NCI-H2171 (cell line): ENCODE measurements at regions not wholly inside any gene's neighbourhood (a gene's known extent, or its start where the extent isn't known, plus 50 kb on each side); places are given as distances from the start of the nearest gene placed in this dataset.

Source experiments
- DNase-seq: peaks from one replicate; lab custom pipeline; 2025; lab: John Stamatoyannopoulos, UW

DNA sequence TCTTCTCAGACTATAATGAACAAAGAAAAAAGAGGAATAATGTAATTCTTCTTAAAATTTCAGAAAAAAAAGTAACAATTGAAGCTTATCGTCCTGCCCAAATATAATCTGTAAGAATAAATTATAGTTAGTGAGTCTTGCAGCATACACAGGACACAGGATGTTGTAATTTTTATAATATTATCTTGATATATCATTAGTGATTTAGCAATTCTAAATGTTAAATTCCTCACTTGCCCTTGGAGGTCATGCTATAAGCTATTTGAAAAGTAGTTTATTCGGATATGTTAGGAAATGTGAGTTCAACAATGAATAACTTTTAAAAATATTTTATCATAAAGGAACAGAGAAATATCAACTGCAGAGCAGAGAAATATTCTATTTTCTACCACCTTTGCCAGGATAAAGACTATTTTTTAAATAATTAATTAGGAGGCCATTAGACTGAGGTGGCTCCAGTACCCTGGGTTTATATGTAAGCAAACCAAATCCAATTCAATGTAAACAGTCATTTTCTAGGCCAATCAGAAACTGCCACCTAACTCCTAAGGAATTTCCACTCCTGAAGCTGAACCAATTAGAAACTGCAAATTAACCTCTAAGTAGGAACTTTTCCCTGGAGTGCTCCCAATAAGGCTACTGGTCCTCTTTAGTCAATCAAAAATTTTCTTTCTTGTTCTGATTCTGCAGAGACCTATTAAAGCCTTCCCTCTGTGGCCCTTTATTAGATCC is 1109.3 kb downstream of the ROBO2 start:
- no peak for DNase-seq

DNA sequence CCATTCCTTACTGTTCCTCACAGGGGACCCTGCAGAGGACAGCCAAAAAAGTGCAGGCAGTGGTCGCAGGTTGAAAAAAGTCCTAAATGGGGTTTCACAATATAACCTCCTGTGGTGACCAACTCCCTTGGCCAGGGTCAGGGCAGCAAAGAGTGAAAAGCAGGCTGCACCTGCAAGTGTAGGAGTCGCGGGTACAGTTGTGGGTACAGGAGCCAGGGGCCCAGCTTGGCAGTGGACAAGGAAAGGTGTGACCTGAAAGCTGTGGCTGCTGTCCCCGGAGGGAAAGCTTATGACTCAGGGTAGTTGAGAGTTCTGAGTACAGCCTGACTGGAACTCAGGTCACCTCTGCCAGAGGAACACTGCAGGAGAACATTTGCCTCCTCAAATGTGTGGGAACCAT is 1114.1 kb downstream of the ROBO2 start:
- no peak for DNase-seq

DNA sequence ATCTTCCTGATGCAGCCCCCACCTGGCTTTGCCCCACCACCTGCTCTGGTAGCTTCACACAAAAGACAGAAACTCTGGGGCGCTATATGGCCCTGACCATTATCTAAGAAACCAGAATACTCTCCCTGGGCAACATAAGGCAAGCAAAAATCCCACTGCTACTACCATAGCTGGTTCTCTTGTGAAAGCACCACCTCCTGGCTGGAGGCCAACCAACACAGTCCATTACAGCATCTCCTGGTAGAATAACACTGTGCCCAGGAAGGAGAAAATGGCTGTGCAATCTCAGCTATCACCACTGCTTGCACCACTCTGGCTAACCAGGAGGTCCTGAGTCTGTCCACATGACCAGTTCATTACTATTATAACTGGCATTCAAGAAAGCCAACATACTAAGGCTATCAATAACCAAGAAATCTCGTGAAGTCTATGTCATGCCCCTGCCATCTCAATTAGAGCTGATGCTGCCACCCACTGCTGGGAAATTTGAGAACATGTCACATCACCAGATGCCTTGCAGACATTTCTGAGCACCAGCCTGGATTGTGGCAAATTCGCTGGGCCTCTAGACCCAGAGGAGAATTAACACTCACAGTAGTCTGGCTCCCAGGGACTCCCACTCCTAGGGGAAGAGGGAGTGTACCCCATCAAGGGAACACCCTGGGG is 1114.8 kb downstream of the ROBO2 start:
- DNase-seq: no peak

DNA sequence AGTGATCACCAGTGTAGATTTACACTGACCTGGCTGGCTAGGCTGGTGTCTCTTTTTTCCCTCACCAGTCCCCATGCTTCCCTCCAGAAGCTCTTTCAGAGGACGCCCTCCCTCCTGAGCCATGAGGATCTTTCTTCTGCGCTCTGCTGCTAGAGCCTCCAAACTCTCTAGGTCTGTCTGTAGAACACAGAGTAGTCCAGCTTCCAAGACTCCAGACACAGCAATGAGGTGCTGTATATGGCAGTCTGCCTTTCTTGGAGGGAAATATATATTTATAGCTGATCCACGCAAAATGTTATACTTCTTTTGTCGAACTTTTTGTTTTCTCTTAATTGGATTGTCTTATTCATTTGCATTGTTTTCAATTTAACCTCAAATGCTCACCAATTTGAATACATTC is 1121.8 kb downstream of the ROBO2 start:
- no peak for DNase-seq

DNA sequence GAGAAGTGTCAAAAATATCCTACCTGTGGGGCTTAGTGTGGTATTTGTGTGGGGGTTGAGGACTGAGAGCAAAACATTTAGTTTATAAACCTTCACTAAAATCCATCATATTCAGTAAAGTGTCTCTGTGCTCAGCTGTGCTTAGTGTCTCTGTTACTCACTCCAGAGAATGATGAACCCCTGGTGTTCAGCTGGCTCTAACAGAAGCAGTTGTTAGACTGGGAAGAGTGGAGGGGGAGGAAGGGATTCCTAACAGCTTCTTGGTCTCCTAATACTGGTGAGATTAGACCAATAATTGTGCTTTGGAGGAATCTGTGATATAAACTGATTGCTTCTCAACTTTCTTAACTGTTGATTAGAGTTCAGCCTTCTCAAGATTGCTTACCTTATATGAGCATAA is 1123.5 kb downstream of the ROBO2 start:
- DNase-seq: no peak

DNA sequence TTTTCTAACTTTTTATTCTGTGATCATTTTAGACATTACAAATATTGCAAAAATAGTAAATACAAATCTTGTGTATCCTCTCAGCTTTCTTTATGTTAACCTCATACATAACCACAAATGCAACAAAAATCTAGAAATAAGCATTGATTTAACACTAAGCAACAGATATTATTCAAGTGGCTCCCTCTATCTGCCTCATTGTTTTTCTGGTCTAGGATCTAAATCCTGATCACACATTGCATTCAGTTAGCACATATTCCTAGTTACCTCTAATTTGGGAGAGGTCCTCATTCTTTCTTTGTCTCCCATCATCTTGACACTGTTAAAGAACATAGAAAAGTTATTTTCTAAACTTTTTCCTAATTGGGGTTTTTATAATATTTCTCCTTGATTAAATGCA is 1126.0 kb downstream of the ROBO2 start:
- no peak for DNase-seq

DNA sequence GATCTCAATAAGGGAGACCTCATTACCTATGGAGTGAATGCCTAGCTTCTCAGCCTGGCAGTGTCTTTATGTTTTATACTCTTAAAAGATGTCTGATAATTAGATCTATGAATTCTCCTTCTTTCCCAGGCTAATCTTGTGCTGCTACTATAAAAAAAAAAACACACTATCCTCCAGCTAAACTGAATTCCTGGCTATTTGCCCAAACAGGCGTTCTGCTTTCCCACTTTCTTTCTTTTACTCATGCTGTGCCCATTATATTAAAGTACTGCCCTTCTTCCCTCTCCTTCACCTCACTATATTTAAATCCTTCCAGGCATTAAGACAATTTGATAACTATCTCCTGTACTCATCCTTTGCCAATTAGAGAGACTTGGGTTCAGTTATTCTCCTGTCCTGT is 1134.9 kb downstream of the ROBO2 start:
- no peak for DNase-seq

DNA sequence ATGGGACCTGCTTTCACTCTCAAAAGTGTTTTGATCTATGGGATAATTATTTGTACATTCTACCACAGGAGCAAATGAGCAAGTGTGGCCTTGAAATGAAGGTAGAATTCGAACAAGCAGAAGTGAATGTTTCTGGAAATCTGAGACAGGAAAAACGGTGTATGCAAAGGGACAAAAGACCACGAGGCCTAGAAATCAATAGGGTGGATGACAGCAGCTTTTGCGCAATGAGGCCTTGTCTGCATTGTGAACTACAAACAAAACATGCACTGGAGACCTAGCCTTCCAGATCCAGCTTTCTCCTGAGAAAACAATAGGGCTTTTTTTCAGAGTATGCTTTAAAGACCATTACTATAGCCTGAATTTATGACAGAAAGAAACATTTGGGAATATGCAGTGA is 1137.0 kb downstream of the ROBO2 start:
- DNase-seq: no peak

DNA sequence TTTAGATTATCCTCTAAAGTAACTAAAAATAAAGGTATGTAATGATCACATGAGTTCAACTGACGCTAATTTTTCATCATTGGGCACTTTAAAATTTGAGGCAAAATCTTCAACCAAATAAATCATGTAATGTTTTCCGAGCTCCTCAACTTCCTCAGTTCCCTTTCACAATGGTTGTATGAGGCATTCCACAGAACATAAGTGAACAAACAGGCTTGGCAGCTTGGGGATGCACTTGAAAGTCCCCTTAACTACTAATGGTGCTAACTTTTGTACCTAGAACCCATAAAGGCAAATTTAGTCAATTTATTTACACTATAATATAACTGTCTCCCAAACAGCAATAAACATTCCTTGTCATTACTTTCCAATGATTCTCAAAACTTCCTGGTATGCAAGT is 1137.9 kb downstream of the ROBO2 start:
- DNase-seq: no peak

DNA sequence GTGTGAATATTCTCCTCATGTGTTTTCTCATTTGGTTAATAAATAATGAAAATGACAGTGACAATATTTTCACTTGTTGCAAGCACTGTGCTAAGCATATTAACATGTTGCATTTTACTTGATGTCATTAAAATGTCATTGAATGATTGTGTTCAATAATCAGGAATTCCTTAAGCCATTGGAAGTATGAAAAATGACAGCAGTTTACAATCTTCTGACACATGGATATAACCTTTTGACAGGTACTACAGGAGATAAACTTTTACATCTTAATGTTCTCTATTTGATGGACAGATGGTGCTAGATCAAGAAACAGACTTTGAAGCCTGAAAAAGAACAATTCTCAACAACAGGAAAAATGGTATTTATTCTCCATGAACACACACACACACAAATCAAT is 1138.3 kb downstream of the ROBO2 start:
- DNase-seq: no peak

DNA sequence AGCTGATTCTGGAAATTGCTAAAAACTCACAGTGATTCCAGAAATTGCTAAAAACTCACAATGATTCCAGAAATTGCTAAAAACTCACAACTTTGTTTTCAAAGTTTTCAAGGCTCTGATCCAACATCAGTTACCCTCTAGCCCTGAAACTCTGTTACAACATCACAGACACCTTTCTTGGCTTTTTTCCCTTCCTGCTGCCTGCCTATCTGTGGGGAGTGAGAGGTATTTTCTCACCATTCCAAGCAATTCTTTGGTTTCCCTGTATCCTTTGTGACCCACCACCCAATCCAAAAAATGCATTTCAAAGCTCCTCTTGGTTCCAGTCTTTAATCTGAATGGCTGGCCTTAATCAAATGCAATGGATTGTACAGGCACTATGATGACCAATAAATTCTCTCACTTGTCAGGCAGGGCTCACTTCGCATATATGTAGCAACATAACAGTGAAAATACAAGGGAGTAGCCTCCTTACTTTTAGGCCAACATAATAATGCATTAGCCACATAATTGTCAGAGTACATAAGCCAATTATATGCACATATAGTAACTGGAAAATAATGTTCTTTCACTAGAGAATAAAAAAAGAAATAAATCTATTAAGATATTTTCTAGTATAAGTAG is 1139.0 kb downstream of the ROBO2 start:
- DNase-seq: no peak

DNA sequence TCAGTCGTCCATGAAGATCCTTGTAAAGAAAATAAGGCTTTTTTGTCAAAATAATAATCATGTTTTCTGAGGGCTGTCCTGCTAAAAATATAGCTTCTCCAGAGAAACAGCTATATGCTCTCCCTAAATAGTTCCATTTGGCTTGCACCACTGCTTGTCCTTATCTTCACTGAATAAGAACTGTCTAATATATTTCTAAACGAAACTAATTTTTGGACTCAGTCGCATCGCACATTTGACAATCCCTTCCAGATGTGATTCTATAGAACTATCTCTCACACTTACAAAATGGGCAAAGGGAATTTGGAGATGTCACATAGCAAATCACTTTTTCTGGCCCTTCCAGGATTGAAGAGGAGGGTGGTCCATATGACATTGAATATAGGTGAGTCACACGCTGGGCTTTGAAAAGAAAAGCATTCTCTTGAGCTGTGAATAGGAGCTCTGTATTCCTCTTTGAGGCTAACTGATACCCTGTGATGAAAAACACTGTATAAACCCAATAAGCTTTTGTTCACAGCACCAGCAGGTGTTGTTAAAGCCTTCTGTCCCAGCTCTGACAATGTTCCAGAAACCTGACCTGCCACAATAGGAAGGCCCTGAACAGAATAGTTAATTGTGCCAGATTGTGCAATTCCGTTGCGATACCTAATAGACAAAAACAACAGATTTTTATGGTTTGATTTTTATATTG is 1144.2 kb downstream of the ROBO2 start:
- DNase-seq: no peak

DNA sequence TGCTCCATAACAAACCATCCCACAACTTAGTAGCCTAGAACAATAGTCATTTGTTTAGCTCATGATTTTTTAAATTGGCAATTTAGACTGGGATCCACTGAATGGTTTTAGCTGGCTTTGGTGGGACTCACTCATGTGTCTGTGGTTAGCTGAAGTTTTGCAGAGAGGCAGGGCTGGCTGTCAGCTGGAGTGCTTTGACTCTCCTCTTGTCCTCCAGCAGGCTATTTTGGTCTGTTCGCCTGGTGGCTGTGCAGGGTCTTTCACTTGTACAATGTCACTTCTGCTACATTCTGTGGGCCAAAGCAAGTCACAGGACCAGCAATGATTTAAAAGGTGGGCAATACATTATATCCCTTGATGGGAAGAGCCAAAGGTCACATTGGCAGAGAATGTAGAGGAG is 1146.5 kb downstream of the ROBO2 start:
- DNase-seq: no peak

DNA sequence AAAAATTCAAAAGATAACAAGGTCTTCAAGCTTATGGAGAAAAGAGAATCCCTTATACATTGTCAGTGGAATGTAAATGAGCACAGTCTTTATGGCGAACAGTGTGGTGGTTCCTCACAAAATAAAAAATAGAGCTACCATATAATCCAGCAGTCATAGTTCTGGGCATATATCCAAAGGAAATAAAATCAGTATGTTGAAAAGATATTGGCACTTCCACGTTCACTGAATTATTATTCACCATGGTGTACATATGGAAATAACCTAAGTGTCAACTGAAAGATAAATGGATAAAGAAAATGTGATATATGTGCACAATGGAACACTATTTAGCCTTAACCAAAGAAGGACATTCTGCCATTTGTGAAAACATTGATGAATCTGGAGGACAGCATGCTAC is 1161.2 kb downstream of the ROBO2 start:
- no peak for DNase-seq

DNA sequence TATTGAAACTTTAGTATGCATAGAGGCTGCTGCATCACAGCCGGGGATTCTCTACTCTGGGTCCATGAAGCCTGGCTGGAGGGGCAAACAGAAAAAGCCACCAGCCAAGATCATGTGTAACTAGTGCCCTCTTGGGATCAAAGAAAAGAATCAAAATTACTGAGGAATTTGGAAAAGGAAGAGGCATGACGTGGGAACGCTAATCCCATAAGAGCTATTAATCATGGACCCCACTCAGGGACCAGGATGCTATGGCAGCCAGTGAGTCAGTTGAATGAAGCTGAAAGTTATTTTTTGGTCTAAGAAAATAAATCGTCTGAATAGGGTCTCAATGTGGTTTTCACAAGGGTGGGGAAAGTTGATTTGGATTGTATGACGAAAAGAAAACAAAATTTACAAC is 1165.1 kb downstream of the ROBO2 start:
- peak; percentile 3 for DNase-seq

DNA sequence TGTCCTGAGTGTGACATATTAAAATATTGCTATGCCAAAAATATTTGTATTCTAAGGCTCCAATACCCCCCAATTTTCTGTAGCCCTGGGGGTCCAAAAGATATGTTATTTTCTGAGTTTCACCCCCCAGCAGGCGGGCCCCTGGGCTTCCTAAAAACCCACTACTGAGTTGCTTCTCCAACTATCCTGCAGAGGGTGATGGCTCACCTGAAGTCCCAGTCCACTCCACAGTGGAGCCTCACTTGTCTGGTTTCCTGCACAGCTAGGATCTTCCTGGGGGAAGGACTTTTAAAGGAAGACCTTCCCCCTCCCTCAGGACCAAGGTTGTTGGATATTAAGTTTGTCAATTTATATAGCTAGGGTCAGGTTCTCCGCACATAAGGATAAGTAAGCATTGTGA is 1181.4 kb downstream of the ROBO2 start:
- DNase-seq: no peak

DNA sequence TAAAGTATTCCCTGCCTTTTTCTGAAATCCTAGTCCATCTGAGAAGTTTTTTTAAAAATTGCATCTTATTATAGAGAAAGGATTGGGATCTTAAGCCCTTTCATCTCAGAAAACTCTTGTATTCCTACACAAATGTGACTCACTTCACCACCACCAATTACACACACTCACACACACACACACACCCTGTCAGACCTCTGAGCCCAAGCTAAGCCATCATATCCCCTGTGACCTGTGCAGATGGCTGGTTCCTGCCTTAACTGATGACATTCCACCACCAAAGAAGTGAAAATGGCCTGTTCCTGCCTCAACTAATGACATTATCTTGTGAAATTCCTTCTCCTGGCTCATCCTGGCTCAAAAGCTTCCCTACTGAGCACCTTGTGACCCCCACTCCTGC is 1181.9 kb downstream of the ROBO2 start:
- DNase-seq: no peak

DNA sequence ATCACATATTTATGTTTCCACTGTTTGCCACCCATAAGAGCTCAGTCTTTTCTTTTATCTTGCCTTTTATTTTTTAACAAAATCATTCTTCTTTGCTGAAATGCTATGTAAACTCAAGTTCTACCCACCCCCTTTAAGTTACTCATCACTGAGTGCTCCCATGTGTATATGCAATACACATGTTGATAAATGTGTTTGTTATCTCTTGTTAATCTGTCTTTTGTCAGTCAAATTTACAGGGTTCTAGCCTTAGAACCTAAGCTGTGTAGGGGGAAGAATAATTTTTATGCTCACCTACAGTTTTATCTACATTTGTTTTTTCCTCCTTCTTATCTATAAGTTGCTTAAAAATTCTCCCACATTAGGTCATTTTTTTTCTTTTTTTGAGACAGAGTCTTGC is 1195.9 kb downstream of the ROBO2 start:
- no peak for DNase-seq

DNA sequence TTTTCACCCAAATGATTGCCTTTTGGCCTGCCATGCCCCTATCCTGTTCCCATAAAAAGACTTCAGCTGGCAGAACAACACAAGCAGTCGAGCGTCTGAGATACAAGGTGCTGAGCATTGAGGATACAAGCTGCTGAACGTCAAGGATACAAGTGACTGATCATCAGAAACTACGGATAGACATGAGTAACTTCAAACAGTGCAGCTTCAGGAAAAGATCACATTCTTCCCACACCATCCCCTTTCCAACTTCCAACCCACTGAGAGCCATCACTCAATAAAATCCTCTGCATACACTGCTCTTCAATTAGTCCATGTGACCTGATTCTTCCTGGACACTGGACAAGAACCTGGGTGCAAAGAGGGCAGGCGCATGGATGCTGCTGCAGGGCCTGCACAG is 1198.9 kb downstream of the ROBO2 start:
- DNase-seq: no peak

DNA sequence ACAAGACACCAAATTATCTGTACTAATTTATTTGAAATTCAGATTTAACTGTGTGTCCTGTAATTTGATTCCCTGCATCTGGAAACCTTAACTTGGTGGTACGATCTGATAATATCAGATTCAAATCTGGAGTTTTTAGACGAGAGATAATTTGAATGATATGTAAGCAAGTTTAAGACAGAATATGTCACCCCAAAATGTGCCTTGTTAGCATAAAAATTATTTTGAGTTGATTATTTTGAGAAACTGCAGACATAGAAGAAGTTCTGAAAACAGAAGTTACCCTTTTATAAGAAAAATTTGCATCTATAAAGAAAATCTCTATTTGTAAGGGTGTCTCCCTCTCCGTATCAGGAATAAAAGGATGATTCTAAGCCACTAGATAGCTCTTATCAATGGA is 1202.8 kb downstream of the ROBO2 start:
- no peak for DNase-seq

DNA sequence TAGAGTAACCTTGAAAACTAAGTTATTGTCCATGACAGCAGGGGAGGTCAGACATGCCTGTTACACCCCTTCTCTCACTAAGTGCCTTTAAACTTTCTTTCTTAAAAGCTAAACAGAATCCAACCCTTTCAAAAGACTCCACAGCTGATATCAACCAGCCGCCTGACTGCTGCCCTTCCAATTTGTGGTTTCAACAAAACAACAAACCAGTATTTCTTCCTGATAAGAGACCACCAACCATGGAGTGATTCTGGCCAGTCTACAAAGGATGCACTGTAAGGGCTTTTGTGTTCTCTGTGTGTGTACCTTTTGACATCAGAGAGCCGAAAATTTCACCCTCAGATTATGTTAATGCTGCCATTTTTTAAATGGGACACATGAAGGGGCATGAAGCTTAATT is 1204.2 kb downstream of the ROBO2 start:
- no peak for DNase-seq

DNA sequence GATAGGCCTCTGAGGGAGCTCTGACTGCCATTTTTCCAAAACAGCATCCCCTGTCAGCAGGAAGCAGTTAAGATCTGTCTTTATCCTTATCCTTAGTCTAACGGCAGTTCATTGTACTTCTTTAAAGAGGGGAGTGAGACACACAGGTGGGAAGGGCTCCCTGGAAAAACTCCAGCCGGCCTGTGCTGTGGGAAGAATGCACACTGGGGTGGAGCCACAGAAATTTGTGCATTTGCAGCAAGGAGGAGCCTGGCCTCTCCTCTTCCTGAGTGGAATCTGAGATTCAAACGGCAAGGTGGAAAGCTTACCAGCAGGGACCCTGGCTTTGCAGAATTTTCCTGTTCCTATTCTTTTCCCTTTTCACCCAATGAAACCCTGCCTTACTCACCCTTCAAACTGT is 1209.4 kb downstream of the ROBO2 start:
- DNase-seq: no peak

DNA sequence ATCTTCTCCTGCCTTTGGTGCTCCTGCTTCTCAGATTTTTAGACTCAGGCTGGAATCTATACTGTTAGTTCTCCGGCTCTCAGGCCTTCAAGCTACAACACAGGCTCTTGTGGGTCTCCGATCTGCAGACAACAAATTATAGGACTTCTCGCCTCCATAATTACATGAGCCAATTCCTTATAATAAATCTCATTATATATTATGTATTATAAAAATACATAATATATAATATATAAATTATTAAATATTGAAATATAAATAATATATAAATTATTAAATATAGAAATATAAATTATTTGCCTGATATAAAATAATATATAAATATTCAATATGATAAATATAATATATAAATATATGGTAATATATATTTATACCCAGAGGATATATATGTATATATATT is 1214.0 kb downstream of the ROBO2 start:
- DNase-seq: no peak
